Omental fat pad (tissue), 1 donor: ENCODE measurements at regions not wholly inside any gene's neighbourhood (a gene's known extent, or its start where the extent isn't known, plus 50 kb on each side); places are given as distances from the start of the nearest gene placed in this dataset.
A peak's percentile ranks its signal among the peaks of the same experiment; 100 is the strongest.
"Not testable (repeated sequence)": the region's sequence is repeated elsewhere in the genome, so short reads cannot be mapped to it uniquely, and the experiment has no call there.

Source experiments
- ATAC-seq: fragments of 150-250 bp; one replicate; pipeline ENCODE4 v1.9.1; 2016; ENCODE audit warnings: mild to moderate bottlenecking, moderate library complexity; ENCODE audit not compliant: low FRiP score
- DNase-seq: peaks from one replicate; pipeline ENCODE4 v3.0.0-alpha.2; 2019; ENCODE audit warnings: low spot score

GRCh38 chr3:195635898-195636685 is 52.4 kb upstream of the APOD start:
- DNase-seq, ATAC-seq: not testable (repeated sequence)

GRCh38 chr3:195635262-195635873 is 51.6 kb upstream of the APOD start:
- not testable (repeated sequence) for DNase-seq, ATAC-seq

GRCh38 chr3:195634426-195635261 is 50.9 kb upstream of the APOD start:
- ATAC-seq: peak; percentile 97
- DNase-seq: not testable (repeated sequence)
